Stimulated activated CD4-positive, alpha-beta T cell treated with anti-CD3 and anti-CD28 coated beads, Interleukin-15, amount 100 ng/mL, for 1 hour (primary cell): ENCODE measurements at regions not wholly inside any gene's neighbourhood (a gene's known extent, or its start where the extent isn't known, plus 50 kb on each side); places are given as distances from the start of the nearest gene placed in this dataset.

Experiments
- DNase-seq, 2 donors: peaks; one replicate each; pipeline ENCODE4 v3.0.0-alpha.2; 2020; ENCODE audit warnings: low read depth in 1 of 2, low spot score in 1 of 2

- DNase-seq, result no peak
Measured at GRCh38 chr10:2659660-2660209, 407.6 kb upstream of the PFKP start.

- DNase-seq, result no peak
Measured at GRCh38 chr10:2658780-2659179, 408.6 kb upstream of the PFKP start.

- no peak for DNase-seq
Measured at GRCh38 chr10:2650328-2650727, 417.0 kb upstream of the PFKP start.

- DNase-seq, result no peak
Measured at GRCh38 chr10:2641028-2641427, 426.3 kb upstream of the PFKP start.

DNA sequence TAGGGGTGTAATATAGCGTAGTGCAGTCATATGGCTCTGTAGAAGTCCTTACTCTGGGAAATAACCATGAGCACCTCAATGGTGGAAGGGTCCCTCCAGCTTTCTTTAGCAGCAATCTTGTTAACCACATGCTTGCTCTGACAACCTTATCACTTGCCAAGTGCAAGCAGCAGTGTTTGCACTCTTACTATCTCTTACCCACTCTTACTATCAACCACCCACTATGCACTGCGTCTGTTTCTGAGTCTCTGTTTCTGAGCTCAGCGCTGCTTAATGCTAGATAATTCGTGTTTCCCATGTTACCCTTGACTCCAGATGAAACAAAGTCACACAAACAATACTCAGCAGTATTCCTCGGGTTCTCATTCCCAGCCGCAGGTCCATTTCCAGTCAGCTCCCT lies 433.7 kb upstream of the PFKP start:
- no peak for DNase-seq

GRCh38 chr10:2631557-2632205 lies 435.7 kb upstream of the PFKP start:
- DNase-seq, result no peak

DNA sequence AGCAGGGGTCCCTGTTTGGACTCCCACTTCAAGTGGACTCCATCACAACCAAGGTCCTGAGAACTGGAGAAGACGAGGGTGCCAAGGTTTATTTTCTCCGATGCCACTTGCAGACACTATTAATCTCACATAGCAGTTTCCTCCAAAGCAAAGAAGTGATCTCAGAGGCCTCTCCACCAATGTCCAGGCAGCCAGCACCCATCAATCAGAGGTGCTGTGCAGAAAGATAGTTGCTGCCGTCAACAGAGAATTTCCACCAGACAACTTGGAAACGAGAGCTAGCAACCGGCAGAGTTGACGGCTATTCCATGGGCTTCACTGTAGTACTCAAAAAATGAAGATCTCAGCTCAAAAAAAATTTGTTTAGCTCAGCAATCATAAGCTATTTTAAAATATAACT lies 438.6 kb upstream of the PFKP start:
- no peak for DNase-seq

DNA sequence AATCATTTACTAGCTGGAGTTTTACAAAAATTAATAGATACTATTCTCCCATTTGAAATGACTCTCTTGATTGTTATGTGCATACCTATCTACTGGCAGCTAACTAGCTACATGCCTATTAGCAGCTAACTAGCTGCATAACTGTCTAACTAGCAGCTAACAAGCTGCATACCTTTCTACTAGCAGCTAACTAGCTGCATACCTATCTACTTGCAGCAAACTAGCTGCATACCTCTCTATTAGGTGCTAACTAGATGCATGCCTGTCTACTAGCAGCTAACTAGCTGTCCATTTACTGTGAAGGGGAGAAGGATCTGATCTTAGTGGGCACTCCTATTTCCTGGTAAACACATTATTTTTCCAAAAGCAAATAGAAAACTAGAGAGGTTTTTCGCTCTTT lies 439.4 kb upstream of the PFKP start:
- no peak for DNase-seq

- no peak for DNase-seq
Measured at GRCh38 chr10:2625094-2625493, 442.3 kb upstream of the PFKP start.

- DNase-seq, result no peak
Measured at GRCh38 chr10:2623675-2624274, 443.6 kb upstream of the PFKP start.

DNA sequence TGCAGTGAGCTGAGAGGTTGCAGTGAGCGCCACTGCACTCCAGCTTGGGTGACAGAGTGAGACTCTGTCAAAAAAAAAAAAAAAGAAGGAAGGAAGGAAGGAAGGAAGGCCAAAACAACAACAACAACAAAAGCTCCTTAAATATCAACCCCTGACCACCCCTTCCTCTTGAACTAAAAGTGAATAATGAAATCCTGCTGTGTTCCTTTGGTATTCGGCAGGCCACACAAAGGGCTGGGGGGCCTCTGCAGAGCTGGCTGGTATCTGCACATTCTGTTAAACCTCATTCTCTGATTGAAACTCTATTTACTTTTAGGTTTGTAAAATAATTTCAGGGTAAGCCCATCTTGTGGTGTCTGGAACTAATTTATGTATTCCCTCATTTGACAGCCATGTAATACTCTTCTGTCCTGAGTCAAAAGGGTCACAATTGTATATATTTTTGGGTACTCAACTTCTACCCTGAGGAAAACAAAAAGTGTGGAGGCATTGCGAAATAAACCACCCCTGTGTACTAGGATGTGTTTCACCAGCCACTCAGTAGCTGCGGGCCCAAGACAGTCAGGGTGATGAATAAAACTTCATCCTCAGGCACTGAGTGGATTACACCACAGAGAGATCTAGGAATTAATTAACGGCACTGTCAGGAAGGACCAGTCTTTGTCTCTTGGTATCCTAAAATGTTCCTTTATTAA lies 446.4 kb upstream of the PFKP start:
- no peak for DNase-seq

- DNase-seq, result no peak
Measured at GRCh38 chr10:2619916-2620315, 447.4 kb upstream of the PFKP start.

DNA sequence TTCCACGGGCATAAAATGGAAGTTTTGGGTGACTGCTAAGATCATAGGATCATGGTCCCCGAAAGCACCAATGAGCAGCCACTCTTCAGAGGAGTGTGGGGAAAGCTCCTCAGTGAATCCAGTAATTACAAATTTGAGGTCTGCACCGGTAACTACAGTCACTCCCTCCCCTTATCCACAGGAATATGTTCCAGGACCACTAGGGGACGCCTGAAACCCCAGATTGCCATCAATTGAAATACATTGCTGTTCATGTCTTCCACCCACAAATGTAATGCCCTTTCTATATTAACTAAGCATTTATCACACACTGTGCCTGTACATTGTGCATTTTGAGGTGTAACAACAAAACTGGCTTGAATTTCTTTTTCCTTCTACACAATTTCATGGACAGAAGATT lies 447.9 kb upstream of the PFKP start:
- DNase-seq, result no peak

DNA sequence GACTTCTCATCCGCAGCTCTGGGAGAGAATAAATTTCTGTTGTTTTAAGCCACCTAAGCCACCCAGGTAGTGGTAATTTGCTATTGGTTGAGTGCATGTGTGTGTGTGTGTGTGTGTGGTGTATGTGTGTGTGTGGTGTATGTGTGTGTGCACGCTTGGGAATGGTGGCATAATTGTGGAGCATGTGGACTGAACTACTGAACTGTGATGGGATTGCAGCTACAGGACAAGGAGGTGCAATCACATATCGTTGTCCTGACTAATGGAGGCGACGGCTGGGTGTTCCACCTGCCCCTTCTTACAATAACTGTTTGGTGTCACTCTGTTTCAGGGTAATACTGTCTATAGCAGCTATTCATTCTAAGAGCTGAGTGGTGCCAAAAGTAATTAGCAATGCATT lies 448.7 kb upstream of the PFKP start:
- no peak for DNase-seq

DNA sequence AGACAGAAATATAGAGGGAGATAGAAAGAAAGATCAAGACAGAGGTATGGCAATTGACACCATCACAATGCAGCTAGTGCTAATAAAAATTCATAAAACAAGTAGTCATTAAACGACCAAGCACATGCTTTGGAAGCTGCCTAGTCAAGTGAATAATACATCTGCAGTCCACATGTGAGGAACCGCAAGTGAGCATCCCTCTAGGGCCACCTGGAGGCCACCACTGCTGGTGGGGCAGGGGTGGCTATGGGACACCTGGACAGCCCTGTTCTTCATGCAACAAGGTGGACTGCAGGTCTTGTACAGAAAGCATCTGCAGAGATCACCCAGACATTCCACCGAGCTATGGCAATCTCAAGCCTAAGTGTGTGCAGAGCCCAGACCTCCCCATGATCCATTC lies 451.1 kb upstream of the PFKP start:
- DNase-seq, result no peak

DNA sequence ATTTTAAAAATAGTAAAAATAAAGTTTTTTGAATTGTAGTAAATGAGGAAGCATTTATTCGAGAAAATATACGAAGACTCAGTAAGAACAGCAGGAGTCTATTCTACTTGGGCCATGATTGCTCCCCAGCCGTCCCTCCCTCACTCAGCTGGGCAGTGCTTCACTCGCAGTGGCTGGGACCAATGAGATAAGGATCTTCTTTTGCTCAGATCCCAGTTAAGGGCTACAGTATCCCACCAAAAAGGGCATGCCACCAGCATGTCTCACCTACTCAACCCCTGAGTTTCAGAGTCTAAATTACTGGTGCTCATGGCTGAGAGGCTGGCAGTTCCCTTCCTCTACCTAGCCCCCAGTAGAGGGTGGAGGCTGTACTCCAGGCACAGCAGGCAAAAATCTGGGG lies 455.7 kb upstream of the PFKP start:
- no peak for DNase-seq

- no peak for DNase-seq
Measured at GRCh38 chr10:2610946-2611345, 456.4 kb upstream of the PFKP start.

DNA sequence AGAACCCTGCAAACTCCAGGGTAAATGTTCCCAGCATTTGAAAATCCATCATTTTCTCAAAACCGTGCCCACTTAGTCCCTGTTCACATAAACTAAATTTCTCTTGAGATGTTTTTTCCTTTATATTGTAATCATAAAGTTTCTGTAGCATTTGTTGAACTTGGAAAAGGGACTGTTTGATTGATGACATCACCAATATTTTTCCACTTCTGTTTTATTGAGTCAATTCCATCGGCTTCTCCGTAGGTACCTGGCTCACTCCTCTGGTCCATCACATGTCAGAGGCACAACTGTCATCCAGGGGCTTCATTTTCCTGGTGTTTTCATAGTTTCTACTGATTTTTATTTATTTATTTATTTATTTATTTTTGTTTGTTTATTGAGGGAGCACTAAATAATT lies 462.5 kb upstream of the PFKP start:
- DNase-seq, result no peak

- no peak for DNase-seq
Measured at GRCh38 chr10:2599571-2599970, 467.8 kb upstream of the PFKP start.

GRCh38 chr10:2592360-2593160 lies 474.8 kb upstream of the PFKP start:
- DNase-seq, result no peak

DNA sequence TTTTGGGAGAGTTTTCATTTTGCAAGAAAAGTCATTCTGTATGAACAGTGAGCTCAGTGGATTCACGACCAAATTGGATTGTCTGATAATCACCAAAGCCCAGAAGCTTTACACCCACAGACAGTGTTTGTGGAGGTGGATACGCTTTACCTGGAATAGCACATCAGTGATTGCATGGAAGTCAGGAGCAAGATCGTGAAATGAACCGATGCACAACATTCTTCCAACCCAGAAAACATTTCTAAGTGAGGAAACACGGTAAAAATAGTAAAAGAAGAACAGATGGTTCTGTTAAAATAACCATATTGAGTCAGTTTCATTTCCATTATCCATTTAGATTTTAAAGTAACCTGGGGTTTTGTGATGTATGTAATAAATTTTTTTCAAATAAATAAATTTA lies 478.2 kb upstream of the PFKP start:
- no peak for DNase-seq

DNA sequence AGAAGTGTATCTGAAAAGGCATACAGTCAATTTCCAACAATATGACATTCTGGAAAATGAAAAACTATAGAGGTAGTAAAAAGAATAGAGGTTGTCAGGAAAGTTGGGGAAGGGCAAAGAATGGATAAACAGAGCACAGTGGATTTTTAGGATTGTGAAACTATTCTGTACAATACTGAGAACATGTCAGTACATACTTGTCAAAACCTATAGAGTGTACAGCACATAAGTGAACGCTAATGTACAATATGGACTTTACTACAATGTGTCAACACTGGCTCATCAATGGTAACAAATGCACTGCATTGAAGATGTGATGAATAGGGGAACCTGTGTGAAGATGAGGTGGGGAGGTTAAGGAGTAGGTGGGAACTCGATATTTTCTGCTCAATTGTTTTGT lies 483.0 kb upstream of the PFKP start:
- DNase-seq, result no peak
